Activated CD8-positive, alpha-beta memory T cell treated with anti-CD3 and anti-CD28 coated beads for 1 hour (primary cell): ENCODE measurements at regions not wholly inside any gene's neighbourhood (a gene's known extent, or its start where the extent isn't known, plus 50 kb on each side); places are given as distances from the start of the nearest gene placed in this dataset.

Experiments used
- DNase-seq, 2 donors: peaks; one replicate each; pipeline ENCODE4 v3.0.0-alpha.2; 2020; ENCODE audit warnings: low read depth in 1 of 2; ENCODE audit errors: extremely low read depth in 1 of 2

GRCh38 chr1:232111611-232112010 lies 485.0 kb downstream of the DISC1 start:
- no peak for DNase-seq

DNA sequence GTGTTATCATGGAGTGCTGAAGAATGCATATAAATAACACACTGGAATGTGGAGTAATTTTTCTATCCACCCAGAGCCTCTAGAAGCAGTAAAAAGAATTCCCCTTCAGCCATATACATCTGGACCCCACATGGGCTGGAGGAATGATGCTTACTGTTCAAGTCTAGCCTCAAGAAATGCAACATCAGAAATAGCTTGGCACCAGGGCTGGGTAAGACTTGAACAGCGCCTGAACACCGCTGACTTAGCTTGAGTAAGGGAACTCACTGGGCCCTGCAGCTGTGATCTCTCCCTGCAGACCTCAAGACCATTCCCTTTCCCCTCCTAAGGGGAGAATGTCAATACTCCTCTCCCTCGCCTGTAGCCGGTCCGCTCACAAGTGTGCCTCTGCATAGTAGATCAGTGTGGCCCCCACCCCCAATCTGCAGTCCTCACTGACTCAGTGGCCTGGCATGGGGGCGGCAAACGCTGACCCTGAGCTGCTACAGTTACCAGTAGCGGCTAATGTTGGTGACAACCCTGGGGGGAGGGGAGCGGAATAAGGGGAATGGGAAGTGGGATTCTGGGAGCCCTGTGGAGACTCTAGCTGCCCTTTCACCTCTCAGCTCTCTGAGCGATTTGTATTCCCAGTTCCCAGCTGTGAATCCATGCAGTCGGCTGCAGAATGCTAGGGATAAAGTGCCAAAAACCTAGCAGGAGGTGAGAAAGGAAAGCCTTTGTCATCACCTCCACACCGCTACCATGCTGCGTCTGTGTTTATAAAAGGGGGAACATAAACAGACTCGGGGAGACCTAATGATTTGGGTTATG lies 483.9 kb downstream of the DISC1 start:
- no peak for DNase-seq

- no peak for DNase-seq
These were observed 482.8 kb downstream of the DISC1 start for GRCh38 chr1:232109391-232109790.

DNA sequence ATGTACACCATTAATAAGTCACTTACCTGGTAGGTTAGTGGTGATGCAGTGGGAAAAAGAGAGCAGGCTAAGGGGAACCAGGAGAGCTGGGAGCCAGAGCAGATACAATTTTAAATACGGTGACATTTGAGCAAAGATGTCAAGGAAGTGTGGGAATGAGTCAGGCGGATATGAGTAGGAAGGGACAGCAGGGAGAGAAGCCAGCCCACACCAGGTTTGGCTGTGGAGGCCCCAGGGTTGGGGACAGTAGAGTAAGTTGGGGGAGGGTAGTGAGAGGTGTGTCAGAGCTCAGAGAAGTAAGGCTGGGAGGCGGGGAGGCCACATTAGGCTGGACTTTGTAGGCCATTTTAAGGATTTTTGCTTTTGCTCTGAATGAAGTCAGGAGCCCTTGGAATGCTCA lies 482.0 kb downstream of the DISC1 start:
- no peak for DNase-seq

GRCh38 chr1:232106415-232106814 lies 479.8 kb downstream of the DISC1 start:
- DNase-seq = no peak

GRCh38 chr1:232105561-232105960 lies 479.0 kb downstream of the DISC1 start:
- DNase-seq = no peak

DNA sequence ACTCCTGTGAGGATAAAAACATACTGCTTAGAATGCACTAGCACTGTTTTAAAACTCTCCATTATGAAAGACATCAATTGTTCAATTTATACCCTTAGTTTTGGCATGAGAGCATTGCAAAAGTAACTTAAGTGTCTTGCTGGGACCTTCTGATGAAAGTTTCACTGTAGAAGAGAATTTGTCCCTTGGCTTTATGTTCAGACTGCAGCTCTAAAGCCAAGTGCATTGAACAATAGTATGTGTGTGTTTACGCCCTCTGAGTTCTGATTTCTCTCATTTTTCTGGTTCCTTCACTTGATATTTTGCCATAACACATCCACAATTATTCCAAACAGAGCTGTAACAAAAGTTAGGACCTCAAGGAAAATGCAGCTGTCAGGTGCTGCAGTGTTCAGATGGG lies 474.6 kb downstream of the DISC1 start:
- no peak for DNase-seq

GRCh38 chr1:232096751-232097150 lies 470.2 kb downstream of the DISC1 start:
- DNase-seq = no peak
